GM12878 (cell line): ENCODE measurements at regions not wholly inside any gene's neighbourhood (a gene's known extent, or its start where the extent isn't known, plus 50 kb on each side); places are given as distances from the start of the nearest gene placed in this dataset.

Experiments used
- ATAC-seq: fragments of 200-7000 bp; cut with Tn5 transposase; 3 replicates; pipeline ENCODE4 v1.9.1; 2020; ENCODE audit warnings: mild to moderate bottlenecking, moderate library complexity
- BruUV-seq: library from RNA; stranded (reverse); fragments of 400-500 nt; replicated peaks from 2 replicates; lab custom pipeline; 2021; lab: Mats Ljungman, UMichigan
- CTCF ChIA-PET: fragments of 300-600 bp; sonication (Branson Sonifier 250); formaldehyde crosslinking; extraction: SDS; loops from one replicate; lab custom pipeline; 2021; ENCODE audit warnings: inconsistent platforms; lab: Yijun Ruan, JAX
- POLR2A ChIA-PET: fragments of 350-600 bp; formaldehyde crosslinking; extraction: SDS; loops from one replicate; lab custom pipeline; 2021; ENCODE audit warnings: inconsistent platforms; lab: Charles Lee
- RAD21 ChIA-PET: fragments of 300-600 bp; sonication (Branson Sonifier 250); formaldehyde crosslinking; loops from one replicate; lab custom pipeline; 2023; ENCODE audit warnings: antibody characterized with exemption; ENCODE audit not compliant: unreplicated experiment; lab: Charles Lee
- SMC1A ChIA-PET: fragments of 300-600 bp; sonication (Branson Sonifier 250); formaldehyde crosslinking; loops from one replicate; lab custom pipeline; 2023; ENCODE audit not compliant: unreplicated experiment, uncharacterized antibody; lab: Charles Lee
- DNase-seq: peaks from one replicate; pipeline ENCODE4 v3.0.0-alpha.2; 2011; ENCODE audit warnings: low read depth, low spot score
- FAIRE-seq: peaks from 3 replicates; lab custom pipeline; 2011; peaks lifted over from hg19 to GRCh38; lab: Jason Lieb, UNC
- H2AFZ ChIP-seq: 2 replicates; pipeline ENCODE4 v1.6.0; 2011; ENCODE audit warnings: low read depth, low read length, control low read depth; ENCODE audit not compliant: control insufficient read depth
- H3K27ac ChIP-seq: 2 replicates; pipeline ENCODE4 v1.5.1; 2011; ENCODE audit warnings: control low read depth; ENCODE audit not compliant: control insufficient read depth, insufficient read depth
- H3K27me3 ChIP-seq, 2 experiments: replicated peaks in 1 of 2; 2 replicates each; pipeline versions ENCODE4 v1.6.0 to v1.6.1; 2011; ENCODE audit warnings: low read length in 1 of 2; ENCODE audit not compliant: control insufficient read depth in 2 of 2, insufficient read depth in 2 of 2
- H3K36me3 ChIP-seq, 2 experiments: 2 replicates each; pipeline ENCODE4 v1.5.1; 2011; ENCODE audit warnings: low read length in 1 of 2; ENCODE audit not compliant: control insufficient read depth in 2 of 2, insufficient read depth in 2 of 2
- H3K4me1 ChIP-seq: 2 replicates; pipeline ENCODE4 v1.6.1; 2011; ENCODE audit warnings: mild to moderate bottlenecking, low read length, moderate library complexity, mixed read lengths; ENCODE audit not compliant: control insufficient read depth, insufficient read depth
- H3K4me2 ChIP-seq: 2 replicates; pipeline ENCODE4 v1.6.0; 2011; ENCODE audit warnings: control low read depth; ENCODE audit not compliant: control insufficient read depth, insufficient read depth
- H3K4me3 ChIP-seq: fragments of 200-600 bp; sonication (generic); 2 replicates; pipeline ENCODE4 v1.5.1; 2016
- H3K79me2 ChIP-seq: 2 replicates; pipeline ENCODE4 v1.6.0; 2011; ENCODE audit warnings: low read length; ENCODE audit not compliant: control insufficient read depth, insufficient read depth
- H3K9ac ChIP-seq: 2 replicates; pipeline ENCODE4 v1.8.0; 2011; ENCODE audit warnings: low read length, control low read depth, mixed read lengths; ENCODE audit not compliant: control insufficient read depth, insufficient read depth
- H3K9me3 ChIP-seq: replicated peaks from 3 replicates; pipeline ENCODE4 v1.5.1; 2011; ENCODE audit warnings: mild to moderate bottlenecking, low read length; ENCODE audit not compliant: control insufficient read depth, insufficient read depth
- H4K20me1 ChIP-seq: 2 replicates; pipeline ENCODE4 v1.6.0; 2011; ENCODE audit not compliant: control insufficient read depth, insufficient read depth
- CEBPB ChIP-seq, 2 experiments: fragments of 150-350 bp in 1 of 2; IDR thresholded peaks; 2 replicates each; pipeline ENCODE4 v1.6.1; 2012 to 2014; ENCODE audit warnings: low read depth in 2 of 2, low read length in 2 of 2, borderline replicate concordance in 1 of 2, inconsistent platforms in 1 of 2
- CHD4 ChIP-seq: fragments of 200-600 bp; sonication (generic); IDR thresholded peaks from 2 replicates; pipeline ENCODE4 v1.6.1; 2016; ENCODE audit warnings: mild to moderate bottlenecking
- KLF5 ChIP-seq: fragments of 450-650 bp; IDR thresholded peaks from 2 replicates; pipeline ENCODE4 v1.6.1; 2014; ENCODE audit warnings: mild to moderate bottlenecking; ENCODE audit not compliant: partially characterized antibody
- MTA3 ChIP-seq: IDR thresholded peaks from 2 replicates; pipeline ENCODE4 v1.6.1; 2012; ENCODE audit warnings: low read length, inconsistent platforms, borderline replicate concordance
- NFXL1 ChIP-seq: fragments of 450-650 bp; IDR thresholded peaks from 2 replicates; pipeline ENCODE4 v1.6.1; 2017; ENCODE audit warnings: antibody characterized with exemption, mild to moderate bottlenecking, borderline replicate concordance
- PAX8 ChIP-seq: fragments of 450-650 bp; IDR thresholded peaks from 2 replicates; pipeline ENCODE4 v1.6.1; 2017; ENCODE audit warnings: mild to moderate bottlenecking, moderate library complexity
- RAD21 ChIP-seq: IDR thresholded peaks from 2 replicates; pipeline ENCODE4 v1.6.1; 2011; ENCODE audit warnings: mild to moderate bottlenecking, low read depth, low read length, moderate library complexity; ENCODE audit not compliant: insufficient read depth
- SUZ12 ChIP-seq: fragments of 200-600 bp; sonication (generic); IDR thresholded peaks from one replicate; pipeline ENCODE4 v1.6.1; 2018; ENCODE audit warnings: antibody characterized with exemption, mild to moderate bottlenecking; ENCODE audit not compliant: unreplicated experiment
- TARDBP ChIP-seq: IDR thresholded peaks from 2 replicates; pipeline ENCODE4 v1.6.1; 2016; ENCODE audit warnings: borderline replicate concordance
- TCF7 ChIP-seq: IDR thresholded peaks from 2 replicates; pipeline ENCODE4 v1.6.1; 2014; ENCODE audit warnings: antibody characterized with exemption, borderline replicate concordance
- ZNF207 ChIP-seq: fragments of 450-650 bp; IDR thresholded peaks from 2 replicates; pipeline ENCODE4 v1.6.1; 2014; ENCODE audit warnings: antibody characterized with exemption, mild to moderate bottlenecking, borderline replicate concordance
- WGBS: methylation state at CpG from one replicate; pipeline ENCODE4 v1.1.6; 2016; ENCODE audit warnings: low lambda C conversion rate; ENCODE audit not compliant: insufficient replicate concordance, insufficient coverage; ENCODE audit errors: missing lambda C conversion rate; 5-methylcytosine and 5-hydroxymethylcytosine counted together
- in situ Hi-C: fragments of 300-500 bp; cut with MboI; formaldehyde crosslinking; loops from 9 replicates; pipeline ENCODE4 v1.14.3; 2018; ENCODE audit warnings: mixed read lengths
- intact Hi-C: fragments of 100-400 bp; cut with micrococcal nuclease; formaldehyde crosslinking; loops from one replicate; pipeline ENCODE4 v1.14.2; 2022; ENCODE audit not compliant: unreplicated experiment
- TF ChIP-seq, protein P1 (sequence below): fragments of 450-650 bp; IDR thresholded peaks from 2 replicates; pipeline ENCODE4 v1.6.1; 2016; ENCODE audit warnings: mild to moderate bottlenecking, moderate library complexity, borderline replicate concordance

DNA sequence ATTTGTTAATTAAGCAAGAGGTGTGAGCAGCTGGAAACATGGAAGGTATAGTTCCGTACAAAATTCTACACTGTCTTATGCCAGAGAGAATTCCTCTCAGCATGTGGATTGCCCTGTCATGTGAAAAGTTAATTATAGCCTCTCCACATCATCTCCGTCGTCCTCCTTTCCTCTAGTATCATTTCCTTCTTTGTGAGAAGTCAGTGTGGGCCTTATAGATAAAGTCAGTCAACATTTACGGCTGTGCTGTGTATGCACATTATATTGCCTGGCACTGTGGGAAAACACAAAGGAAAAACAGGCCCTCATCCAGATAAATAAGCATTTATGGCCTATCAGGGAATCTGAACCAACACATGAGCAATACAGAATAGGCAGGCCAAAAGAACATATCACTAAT lies 236.6 kb downstream of the SEC23A start:
- Histone ChIP-seq H3K4me3 (no peak overlapping the region), H3K36me3 (no peaks in the 10 kb centered on the region), H3K79me2 (no peaks in the 10 kb centered on the region), H3K4me2 (no peak overlapping the region), H3K27ac (no peak overlapping the region), H3K9me3 (no peaks in the 10 kb centered on the region; the same call in 2 of the 3 replicates), H3K27me3 (no peaks in the 10 kb centered on the region), H3K9ac (no peak overlapping the region), H3K4me1 (no peaks in the 10 kb centered on the region), H4K20me1 (no peaks in the 10 kb centered on the region), H2AFZ (no peak overlapping the region)
- ChIA-PET CTCF (no interaction called here), SMC1A (interaction anchor here (1.0 to 1.6 kb wide), 4 partner anchors 11 to 881 kb away, joined by 3 to 4 read pairs (median 4); no protein-coding TSS in a partner anchor), POLR2A (no interaction called here), RAD21 (interaction anchor here (1.0 kb wide), 1 partner anchor 149 kb away, joined by 3 read pairs; no protein-coding TSS in a partner anchor)
- no TSS peak for BruUV-seq
- in situ Hi-C loops (loop anchor here (10.0 kb wide), 1 partner anchor 962 kb away; no protein-coding TSS in a partner anchor), intact Hi-C loops (loop anchor here (10.0 kb wide), 1 partner anchor 962 kb away; no protein-coding TSS in a partner anchor)
- FAIRE-seq (no peak), DNase-seq (no peak), ATAC-seq (no peak)
- 18% methylated on average over 4 of the region's 4 CpGs for WGBS
- TF ChIP-seq ZNF207: no peak
- TF ChIP-seq NFXL1: no peak
- no peak for TF ChIP-seq RAD21
- TF ChIP-seq SUZ12: no peak
- no peak for TF ChIP-seq CHD4
- no peak for TF ChIP-seq KLF5

DNA sequence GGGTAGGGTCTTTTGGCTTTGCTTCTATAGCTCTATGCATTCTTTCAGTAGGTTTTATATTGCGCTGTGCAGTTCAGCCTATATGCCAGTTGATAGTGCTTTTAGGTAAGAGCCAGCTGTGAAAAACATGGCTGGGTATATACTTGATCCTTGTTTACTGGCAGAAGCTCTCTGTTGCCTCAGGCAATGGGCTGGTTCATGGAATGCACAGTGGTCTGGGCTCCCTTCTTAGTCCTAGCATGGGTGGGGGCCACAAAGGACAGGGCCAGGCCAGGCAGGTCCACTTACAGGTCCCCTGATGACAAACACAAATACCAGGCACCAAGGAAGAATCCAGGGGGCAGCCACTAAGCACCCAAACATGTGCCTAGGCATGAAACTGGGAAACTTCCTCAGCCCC lies 240.7 kb downstream of the SEC23A start:
- Histone ChIP-seq H3K9me3 (no peaks in the 10 kb centered on the region; the same call in 2 of the 3 replicates), H4K20me1 (no peaks in the 10 kb centered on the region), H3K27ac (no peak overlapping the region), H3K4me1 (no peaks in the 10 kb centered on the region), H3K9ac (no peak overlapping the region), H3K36me3 (no peaks in the 10 kb centered on the region), H3K4me3 (no peak overlapping the region), H3K79me2 (no peaks in the 10 kb centered on the region), H3K27me3 (no peaks in the 10 kb centered on the region), H3K4me2 (no peak overlapping the region), H2AFZ (no peak overlapping the region)
- ChIA-PET POLR2A (no interaction called here), RAD21 (no interaction called here), CTCF (no interaction called here), SMC1A (interaction anchor here (0.6 kb wide), 1 partner anchor 930 kb away, joined by 3 read pairs; no protein-coding TSS in a partner anchor)
- no peak for FAIRE-seq
- intact Hi-C loops: loop anchor here (10.0 kb wide), 1 partner anchor 958 kb away; no protein-coding TSS in a partner anchor
- ATAC-seq: no peak
- WGBS: 88% methylated on average over 1 of the region's 1 CpG
- in situ Hi-C loops: loop anchor here (10.0 kb wide), 1 partner anchor 958 kb away; no protein-coding TSS in a partner anchor
- no peak for DNase-seq
- no TSS peak for BruUV-seq
- TF ChIP-seq TCF7 (no peak), RAD21 (no peak), TARDBP (no peak), MTA3 (no peak), PAX8 (no peak), CEBPB (IDR thresholded peaks at IDR 0.05; ENCODE audit: borderline replicate concordance in 1 of 2, low read depth in 2 of 2, low read length in 2 of 2) (no peak)
- TF ChIP-seq, protein P1, sequence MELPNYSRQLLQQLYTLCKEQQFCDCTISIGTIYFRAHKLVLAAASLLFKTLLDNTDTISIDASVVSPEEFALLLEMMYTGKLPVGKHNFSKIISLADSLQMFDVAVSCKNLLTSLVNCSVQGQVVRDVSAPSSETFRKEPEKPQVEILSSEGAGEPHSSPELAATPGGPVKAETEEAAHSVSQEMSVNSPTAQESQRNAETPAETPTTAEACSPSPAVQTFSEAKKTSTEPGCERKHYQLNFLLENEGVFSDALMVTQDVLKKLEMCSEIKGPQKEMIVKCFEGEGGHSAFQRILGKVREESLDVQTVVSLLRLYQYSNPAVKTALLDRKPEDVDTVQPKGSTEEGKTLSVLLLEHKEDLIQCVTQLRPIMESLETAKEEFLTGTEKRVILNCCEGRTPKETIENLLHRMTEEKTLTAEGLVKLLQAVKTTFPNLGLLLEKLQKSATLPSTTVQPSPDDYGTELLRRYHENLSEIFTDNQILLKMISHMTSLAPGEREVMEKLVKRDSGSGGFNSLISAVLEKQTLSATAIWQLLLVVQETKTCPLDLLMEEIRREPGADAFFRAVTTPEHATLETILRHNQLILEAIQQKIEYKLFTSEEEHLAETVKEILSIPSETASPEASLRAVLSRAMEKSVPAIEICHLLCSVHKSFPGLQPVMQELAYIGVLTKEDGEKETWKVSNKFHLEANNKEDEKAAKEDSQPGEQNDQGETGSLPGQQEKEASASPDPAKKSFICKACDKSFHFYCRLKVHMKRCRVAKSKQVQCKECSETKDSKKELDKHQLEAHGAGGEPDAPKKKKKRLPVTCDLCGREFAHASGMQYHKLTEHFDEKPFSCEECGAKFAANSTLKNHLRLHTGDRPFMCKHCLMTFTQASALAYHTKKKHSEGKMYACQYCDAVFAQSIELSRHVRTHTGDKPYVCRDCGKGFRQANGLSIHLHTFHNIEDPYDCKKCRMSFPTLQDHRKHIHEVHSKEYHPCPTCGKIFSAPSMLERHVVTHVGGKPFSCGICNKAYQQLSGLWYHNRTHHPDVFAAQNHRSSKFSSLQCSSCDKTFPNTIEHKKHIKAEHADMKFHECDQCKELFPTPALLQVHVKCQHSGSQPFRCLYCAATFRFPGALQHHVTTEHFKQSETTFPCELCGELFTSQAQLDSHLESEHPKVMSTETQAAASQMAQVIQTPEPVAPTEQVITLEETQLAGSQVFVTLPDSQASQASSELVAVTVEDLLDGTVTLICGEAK: no peak
